Natural killer cell (primary cell): ENCODE measurements at regions not wholly inside any gene's neighbourhood (a gene's known extent, or its start where the extent isn't known, plus 50 kb on each side); places are given as distances from the start of the nearest gene placed in this dataset.

Experiments used
- ATAC-seq, 3 donors: fragments of 150-1000 bp in 2 of 3; fragments of 200-7000 bp in 1 of 3; cut with Tn5 transposase; 1 replicate in 1 of 3; 2 replicates in 2 of 3; pipeline ENCODE4 v1.10.0; 2021; ENCODE audit warnings: mild to moderate bottlenecking in 2 of 3, moderate library complexity in 2 of 3
- DNase-seq, 2 donors: peaks; one replicate each; pipeline versions ENCODE4 v3.0.0 to v3.0.0-alpha.2; 2013 to 2021; ENCODE audit warnings: mixed read lengths in 1 of 2
- H3K27ac ChIP-seq: one replicate; pipeline ENCODE4 v1.5.1; 2013; ENCODE audit warnings: mild to moderate bottlenecking, low read length
- H3K27me3 ChIP-seq: one replicate; pipeline ENCODE4 v1.6.1; 2013; ENCODE audit warnings: low read length; ENCODE audit not compliant: control insufficient read depth, insufficient read depth
- H3K36me3 ChIP-seq: one replicate; pipeline ENCODE4 v1.6.1; 2013; ENCODE audit warnings: low read length; ENCODE audit not compliant: control insufficient read depth, insufficient read depth
- H3K4me1 ChIP-seq: one replicate; pipeline ENCODE4 v1.6.1; 2013; ENCODE audit warnings: low read length; ENCODE audit not compliant: control insufficient read depth, insufficient read depth
- H3K4me3 ChIP-seq: one replicate; pipeline ENCODE4 v1.5.1; 2013; ENCODE audit warnings: low read length
- H3K9me3 ChIP-seq: one replicate; pipeline ENCODE4 v1.6.1; 2013; ENCODE audit warnings: low read length; ENCODE audit not compliant: control insufficient read depth, insufficient read depth
- H3K27ac Mint-ChIP-seq, 2 donors: one replicate each; pipeline ENCODE4 v1.8.0; 2022; ENCODE audit warnings: mild to moderate bottlenecking in 2 of 2, mixed read lengths in 2 of 2, moderate library complexity in 1 of 2
- H3K27me3 Mint-ChIP-seq, 2 donors: one replicate each; pipeline ENCODE4 v1.8.0; 2022; ENCODE audit warnings: low read depth in 2 of 2, mixed read lengths in 2 of 2
- H3K36me3 Mint-ChIP-seq: one replicate; pipeline ENCODE4 v1.8.0; 2022; ENCODE audit warnings: mixed read lengths
- H3K4me1 Mint-ChIP-seq, 2 donors: one replicate each; pipeline ENCODE4 v1.8.0; 2022; ENCODE audit warnings: mixed read lengths in 2 of 2
- H3K4me3 Mint-ChIP-seq: one replicate; pipeline ENCODE4 v1.8.0; 2022; ENCODE audit warnings: mild to moderate bottlenecking, moderate library complexity, mixed read lengths
- H3K9me3 Mint-ChIP-seq, 2 donors: one replicate each; pipeline ENCODE4 v1.8.0; 2022; ENCODE audit warnings: mixed read lengths in 2 of 2
- CTCF ChIP-seq: fragments of 200-600 bp; IDR thresholded peaks from one replicate; pipeline ENCODE4 v1.8.0; 2022; ENCODE audit warnings: antibody characterized with exemption
- WGBS: methylation state at CpG from one replicate; pipeline ENCODE4 v1.1.7; 2013; ENCODE audit warnings: missing lambda C conversion rate; ENCODE audit not compliant: insufficient coverage; 5-methylcytosine and 5-hydroxymethylcytosine counted together
- intact Hi-C: fragments of 100-400 bp; cut with micrococcal nuclease; formaldehyde crosslinking; loops from one replicate; pipeline ENCODE4 v1.14.2; 2022

- H3K27ac ChIP-seq: no peak overlapping the region
- Mint-ChIP-seq H3K36me3 (no peaks in the 10 kb centered on the region), H3K4me3 (no peak overlapping the region), H3K27ac (no peak overlapping the region), H3K4me1 (no peaks in the 10 kb centered on the region), H3K27me3 (peaks cover 7 to 14% of the 10 kb centered on the region in 2 donors), H3K9me3 (no peaks in the 10 kb centered on the region)
- intact Hi-C loops: no loop called here
- ATAC-seq: no peak
- no peak for TF ChIP-seq CTCF
- H3K27me3 ChIP-seq: no peaks in the 10 kb centered on the region
- WGBS: 47% methylated on average over 4 of the region's 4 CpGs
- H3K4me1 ChIP-seq: no peaks in the 10 kb centered on the region
- no peak for DNase-seq
- no peak overlapping the region for H3K4me3 ChIP-seq
- peaks cover 4% of the 10 kb centered on the region for H3K9me3 ChIP-seq
- H3K36me3 ChIP-seq: no peaks in the 10 kb centered on the region
These were observed 60.1 kb upstream of the NUDT7 start for GRCh38 chr16:77662246-77662645.

- no peaks in the 10 kb centered on the region for H3K36me3 ChIP-seq
- no peaks in the 10 kb centered on the region for H3K4me1 ChIP-seq
- TF ChIP-seq CTCF: no peak
- H3K9me3 ChIP-seq: peaks cover 4% of the 10 kb centered on the region
- no peak for ATAC-seq
- H3K9me3 Mint-ChIP-seq: no peaks in the 10 kb centered on the region
- peaks cover 14% of the 10 kb centered on the region in 2 donors for H3K27me3 Mint-ChIP-seq
- no peaks in the 10 kb centered on the region for H3K36me3 Mint-ChIP-seq
- H3K4me1 Mint-ChIP-seq: no peaks in the 10 kb centered on the region
- H3K4me3 ChIP-seq: no peak overlapping the region
- no peak overlapping the region for H3K27ac Mint-ChIP-seq
- no peak overlapping the region for H3K27ac ChIP-seq
- H3K27me3 ChIP-seq: no peaks in the 10 kb centered on the region
- 100% methylated on average over 2 of the region's 2 CpGs for WGBS
- H3K4me3 Mint-ChIP-seq: no peak overlapping the region
- intact Hi-C loops: no loop called here
- DNase-seq: no peak
These were observed 58.6 kb upstream of the NUDT7 start for GRCh38 chr16:77663711-77664110.

GRCh38 chr16:77666771-77667170 lies 55.5 kb upstream of the NUDT7 start:
- TF ChIP-seq CTCF: no peak
- Mint-ChIP-seq H3K4me1 (no peaks in the 10 kb centered on the region), H3K27ac (no peak overlapping the region), H3K27me3 (peaks cover 8 to 17% of the 10 kb centered on the region in 2 donors), H3K36me3 (no peaks in the 10 kb centered on the region), H3K9me3 (no peaks in the 10 kb centered on the region), H3K4me3 (no peak overlapping the region)
- Histone ChIP-seq H3K27ac (no peak overlapping the region), H3K36me3 (no peaks in the 10 kb centered on the region), H3K4me1 (no peaks in the 10 kb centered on the region), H3K9me3 (peaks cover 4% of the 10 kb centered on the region), H3K4me3 (no peak overlapping the region), H3K27me3 (no peaks in the 10 kb centered on the region)
- ATAC-seq: no peak
- 95% methylated on average over 3 of the region's 3 CpGs for WGBS
- intact Hi-C loops: no loop called here
- no peak for DNase-seq

- WGBS: no CpG with 5 or more reads among the region's 1 CpG
- no peak for TF ChIP-seq CTCF
- no peaks in the 10 kb centered on the region for H3K36me3 ChIP-seq
- no peaks in the 10 kb centered on the region for H3K9me3 ChIP-seq
- H3K27me3 Mint-ChIP-seq: peaks cover 7 to 17% of the 10 kb centered on the region in 2 donors
- H3K9me3 Mint-ChIP-seq: no peaks in the 10 kb centered on the region
- H3K27me3 ChIP-seq: no peaks in the 10 kb centered on the region
- no peaks in the 10 kb centered on the region for H3K36me3 Mint-ChIP-seq
- H3K4me1 Mint-ChIP-seq: no peaks in the 10 kb centered on the region
- ATAC-seq: no peak
- H3K27ac ChIP-seq: no peak overlapping the region
- intact Hi-C loops: no loop called here
- no peak for DNase-seq
- H3K4me1 ChIP-seq: no peaks in the 10 kb centered on the region
- no peak overlapping the region for H3K4me3 ChIP-seq
- no peak overlapping the region for H3K4me3 Mint-ChIP-seq
- H3K27ac Mint-ChIP-seq: no peak overlapping the region
These were observed 54.1 kb upstream of the NUDT7 start for GRCh38 chr16:77668201-77668600.
